GM20431 (cell line): ENCODE measurements at regions not wholly inside any gene's neighbourhood (a gene's known extent, or its start where the extent isn't known, plus 50 kb on each side); places are given as distances from the start of the nearest gene placed in this dataset.

Experiments
- in situ Hi-C: fragments of 300-500 bp; cut with MseI, MboI; formaldehyde crosslinking; loops from one replicate; pipeline ENCODE4 v1.15.0; 2020; ENCODE audit warnings: low sequenced_read_pairs; ENCODE audit not compliant: unreplicated experiment

- in situ Hi-C loops: no loop called here
Measured at GRCh38 chr16:66131156-66131807, 235.2 kb upstream of the CDH5 start.

GRCh38 chr16:66130296-66130905 lies 236.1 kb upstream of the CDH5 start:
- in situ Hi-C loops: no loop called here

- in situ Hi-C loops: no loop called here
Measured at GRCh38 chr16:66129196-66129595, 237.3 kb upstream of the CDH5 start.

GRCh38 chr16:66128371-66128770 lies 238.1 kb upstream of the CDH5 start:
- in situ Hi-C loops: no loop called here

- in situ Hi-C loops: no loop called here
Measured at GRCh38 chr16:66127459-66128370, 238.8 kb upstream of the CDH5 start.

GRCh38 chr16:66121466-66121865 lies 245.0 kb upstream of the CDH5 start:
- in situ Hi-C loops: no loop called here

GRCh38 chr16:66120656-66121055 lies 245.8 kb upstream of the CDH5 start:
- in situ Hi-C loops: no loop called here

GRCh38 chr16:66116163-66117002 lies 250.1 kb upstream of the CDH5 start:
- in situ Hi-C loops: no loop called here

- in situ Hi-C loops: no loop called here
Measured at GRCh38 chr16:66115373-66115772, 251.1 kb upstream of the CDH5 start.

GRCh38 chr16:66113223-66113622 lies 253.3 kb upstream of the CDH5 start:
- in situ Hi-C loops: no loop called here

GRCh38 chr16:66109677-66110076 lies 256.8 kb upstream of the CDH5 start:
- in situ Hi-C loops: no loop called here

- in situ Hi-C loops: no loop called here
Measured at GRCh38 chr16:66107661-66108060, 258.8 kb upstream of the CDH5 start.

GRCh38 chr16:66103211-66103610 lies 263.3 kb upstream of the CDH5 start:
- in situ Hi-C loops: no loop called here

- in situ Hi-C loops: loop anchor here (25.0 kb wide), 1 partner anchor 88 kb away; no protein-coding TSS in a partner anchor
Measured at GRCh38 chr16:66099306-66099705, 267.2 kb upstream of the CDH5 start.

GRCh38 chr16:66097751-66098150 lies 268.7 kb upstream of the CDH5 start:
- in situ Hi-C loops: loop anchor here (25.0 kb wide), 1 partner anchor 90 kb away; no protein-coding TSS in a partner anchor

- in situ Hi-C loops: loop anchor here (25.0 kb wide), 1 partner anchor 92 kb away; no protein-coding TSS in a partner anchor
Measured at GRCh38 chr16:66095676-66096075, 270.8 kb upstream of the CDH5 start.

- in situ Hi-C loops: loop anchor here (25.0 kb wide), 1 partner anchor 94 kb away; no protein-coding TSS in a partner anchor
Measured at GRCh38 chr16:66093191-66093590, 273.3 kb upstream of the CDH5 start.

- in situ Hi-C loops: loop anchor here (25.0 kb wide), 1 partner anchor 96 kb away; no protein-coding TSS in a partner anchor
Measured at GRCh38 chr16:66091471-66091891, 275.0 kb upstream of the CDH5 start.

- in situ Hi-C loops: loop anchor here (25.0 kb wide), 1 partner anchor 99 kb away; no protein-coding TSS in a partner anchor
Measured at GRCh38 chr16:66088681-66089080, 277.8 kb upstream of the CDH5 start.

- in situ Hi-C loops: loop anchor here (25.0 kb wide), 1 partner anchor 100 kb away; no protein-coding TSS in a partner anchor
Measured at GRCh38 chr16:66087308-66087707, 279.2 kb upstream of the CDH5 start.
